HEK293 (cell line): ENCODE measurements at regions not wholly inside any gene's neighbourhood (a gene's known extent, or its start where the extent isn't known, plus 50 kb on each side); places are given as distances from the start of the nearest gene placed in this dataset.

Experiments used
- CTCF ChIA-PET: fragments of 350-600 bp; formaldehyde crosslinking; extraction: SDS; loops from one replicate; lab custom pipeline; 2021; ENCODE audit warnings: antibody characterized with exemption; lab: Yijun Ruan, JAX
- POLR2A ChIA-PET: fragments of 300-600 bp; formaldehyde crosslinking; extraction: SDS; loops from one replicate; lab custom pipeline; 2020; ENCODE audit warnings: antibody characterized with exemption, inconsistent platforms; lab: Yijun Ruan, JAX
- H3K27ac ChIP-seq: fragments of 200-500 bp; sonication (Bioruptor generic); 2 replicates; pipeline ENCODE4 v1.5.1; 2014; ENCODE audit warnings: low read depth, low read length, control low read depth, inconsistent platforms; ENCODE audit errors: extremely low read depth
- H3K36me3 ChIP-seq, 2 experiments: fragments of 200-500 bp in 1 of 2; sonication (Bioruptor generic) in 1 of 2; 1 replicate in 1 of 2; 2 replicates in 1 of 2; pipeline ENCODE4 v1.5.1; 2014 to 2017; ENCODE audit warnings: inconsistent platforms in 2 of 2, low read length in 2 of 2; ENCODE audit not compliant: control insufficient read depth in 2 of 2, insufficient read depth in 1 of 2
- H3K4me1 ChIP-seq: fragments of 200-500 bp; sonication (Bioruptor generic); 2 replicates; pipeline ENCODE4 v1.5.1; 2014; ENCODE audit warnings: mild to moderate bottlenecking, low read length, inconsistent platforms; ENCODE audit not compliant: control insufficient read depth, insufficient read depth
- H3K4me3 ChIP-seq: 2 replicates; pipeline ENCODE4 v1.5.1; 2011; ENCODE audit warnings: low read depth, mild to moderate bottlenecking, control low read depth, low read length, moderate library complexity
- H3K9me3 ChIP-seq: fragments of 200-500 bp; sonication (Bioruptor generic); 2 replicates; pipeline ENCODE4 v1.5.1; 2014; ENCODE audit warnings: low read depth, low read length, inconsistent platforms; ENCODE audit not compliant: control insufficient read depth, insufficient read depth
- HOXD13 ChIP-seq: sonication (generic); formaldehyde crosslinking; IDR thresholded peaks from 2 replicates; pipeline ENCODE4 v1.8.0; 2022; ENCODE audit warnings: missing genetic modification reagents, borderline replicate concordance
- KLF16 ChIP-seq: fragments of 450-650 bp; formaldehyde crosslinking; IDR thresholded peaks from 2 replicates; pipeline ENCODE4 v1.5.1; 2017; ENCODE audit warnings: missing biosample characterization, missing genetic modification characterization
- ZBTB17 ChIP-seq: fragments of 450-650 bp; formaldehyde crosslinking; IDR thresholded peaks from 2 replicates; pipeline ENCODE4 v1.5.1; 2016; ENCODE audit warnings: missing biosample characterization, missing genetic modification characterization
- ZBTB21 ChIP-seq: fragments of 450-650 bp; formaldehyde crosslinking; IDR thresholded peaks from 2 replicates; pipeline ENCODE4 v1.5.1; 2017; ENCODE audit warnings: missing biosample characterization, missing genetic modification characterization
- ZFP69B ChIP-seq: fragments of 450-650 bp; formaldehyde crosslinking; IDR thresholded peaks from 2 replicates; pipeline ENCODE4 v1.5.1; 2016; ENCODE audit warnings: missing biosample characterization, missing genetic modification characterization
- ZNF114 ChIP-seq: fragments of 450-650 bp; formaldehyde crosslinking; IDR thresholded peaks from 2 replicates; pipeline ENCODE4 v1.5.0; 2017; ENCODE audit warnings: missing biosample characterization, missing genetic modification characterization
- ZNF140 ChIP-seq: fragments of 450-650 bp; formaldehyde crosslinking; IDR thresholded peaks from 2 replicates; pipeline ENCODE4 v1.5.1; 2016; ENCODE audit warnings: missing biosample characterization, missing genetic modification characterization
- ZNF146 ChIP-seq: fragments of 450-650 bp; formaldehyde crosslinking; IDR thresholded peaks from 2 replicates; pipeline ENCODE4 v1.5.1; 2016; ENCODE audit warnings: missing biosample characterization, missing genetic modification characterization
- ZNF16 ChIP-seq: fragments of 450-650 bp; formaldehyde crosslinking; IDR thresholded peaks from 2 replicates; pipeline ENCODE4 v1.5.1; 2016; ENCODE audit warnings: low read depth, missing biosample characterization, missing genetic modification characterization
- ZNF2 ChIP-seq: fragments of 450-650 bp; formaldehyde crosslinking; IDR thresholded peaks from 2 replicates; pipeline ENCODE4 v1.5.1; 2016; ENCODE audit warnings: missing biosample characterization, missing genetic modification characterization
- ZNF549 ChIP-seq: fragments of 450-650 bp; IDR thresholded peaks from 2 replicates; pipeline ENCODE4 v1.5.1; 2018; ENCODE audit warnings: missing biosample characterization, missing genetic modification characterization, mild to moderate bottlenecking, inconsistent platforms, moderate library complexity
- ZNF654 ChIP-seq: fragments of 450-650 bp; formaldehyde crosslinking; IDR thresholded peaks from 2 replicates; pipeline ENCODE4 v1.5.1; 2016; ENCODE audit warnings: low read depth, missing biosample characterization, missing genetic modification characterization
- ZNF660 ChIP-seq: fragments of 450-650 bp; IDR thresholded peaks from 2 replicates; pipeline ENCODE4 v1.5.1; 2018; ENCODE audit warnings: missing biosample characterization, mild to moderate bottlenecking, missing genetic modification characterization
- ZNF670 ChIP-seq: fragments of 450-650 bp; formaldehyde crosslinking; IDR thresholded peaks from 2 replicates; pipeline ENCODE4 v1.5.1; 2016; ENCODE audit warnings: missing biosample characterization, missing genetic modification characterization, low read depth
- ZNF76 ChIP-seq: fragments of 450-650 bp; formaldehyde crosslinking; IDR thresholded peaks from 2 replicates; pipeline ENCODE4; 2016; ENCODE audit warnings: low read depth, missing biosample characterization, missing genetic modification characterization, borderline replicate concordance
- ZNF776 ChIP-seq: fragments of 450-650 bp; formaldehyde crosslinking; IDR thresholded peaks from 2 replicates; pipeline ENCODE4 v1.5.0; 2017; ENCODE audit warnings: missing biosample characterization, missing genetic modification characterization, borderline replicate concordance
- ZNF785 ChIP-seq: fragments of 450-650 bp; formaldehyde crosslinking; IDR thresholded peaks from 2 replicates; pipeline ENCODE4 v1.5.1; 2016; ENCODE audit warnings: missing biosample characterization, missing genetic modification characterization
- ZNF792 ChIP-seq: fragments of 450-650 bp; formaldehyde crosslinking; IDR thresholded peaks from 2 replicates; pipeline ENCODE4 v1.5.1; 2016; ENCODE audit warnings: missing biosample characterization, missing genetic modification characterization
- TF ChIP-seq, protein P1 (sequence below): fragments of 450-650 bp; formaldehyde crosslinking; IDR thresholded peaks from 2 replicates; pipeline ENCODE4 v1.5.1; 2016; ENCODE audit warnings: missing biosample characterization, missing genetic modification characterization
- TF ChIP-seq, protein P2 (sequence below): fragments of 450-650 bp; formaldehyde crosslinking; IDR thresholded peaks from 2 replicates; pipeline ENCODE4 v1.5.1; 2017; ENCODE audit warnings: missing biosample characterization, missing genetic modification characterization
- TF ChIP-seq, protein P3 (sequence below): fragments of 450-650 bp; formaldehyde crosslinking; IDR thresholded peaks from 2 replicates; pipeline ENCODE4 v1.5.1; 2016; ENCODE audit warnings: missing biosample characterization, missing genetic modification characterization
- TF ChIP-seq, protein P4 (sequence below): fragments of 450-650 bp; formaldehyde crosslinking; conservative IDR thresholded peaks from 2 replicates; pipeline ENCODE4 v1.5.1; 2016; ENCODE audit warnings: low read depth, missing biosample characterization, missing genetic modification characterization

DNA sequence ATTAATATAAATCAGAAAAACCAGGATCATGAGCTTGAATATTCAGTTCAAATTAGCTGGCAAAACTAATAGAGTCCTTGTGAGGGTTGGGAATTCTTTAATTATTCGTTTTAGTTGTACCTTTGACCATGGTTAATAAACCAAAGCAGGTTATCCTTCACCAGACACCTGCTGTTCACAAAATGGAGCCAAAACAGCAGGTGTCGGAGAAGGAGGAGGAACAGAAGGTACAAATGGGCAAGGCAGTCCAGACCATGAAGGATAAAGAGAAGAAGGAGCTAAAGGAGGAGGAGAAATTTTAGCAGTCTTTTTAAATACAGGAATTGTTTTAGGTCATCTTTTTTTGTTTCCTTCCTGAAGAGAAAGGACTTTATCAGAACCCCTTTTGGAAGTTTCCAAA lies 106.1 kb downstream of the NHLRC3 start:
- no peaks in the 10 kb centered on the region for H3K36me3 ChIP-seq
- H3K4me1 ChIP-seq: no peaks in the 10 kb centered on the region
- H3K27ac ChIP-seq: no peak overlapping the region
- ChIA-PET CTCF (interaction anchor here (0.6 to 1.6 kb wide), 20 partner anchors 10 to 959 kb away, joined by 3 to 8 read pairs (median 4); no protein-coding TSS in a partner anchor), POLR2A (no interaction called here)
- no peak overlapping the region for H3K4me3 ChIP-seq
- H3K9me3 ChIP-seq: no peaks in the 10 kb centered on the region
- no peak for TF ChIP-seq ZNF654 (tag by site-specific recombination)
- TF ChIP-seq ZNF785: no peak
- TF ChIP-seq ZNF16 (tag by site-specific recombination): no peak
- no peak for TF ChIP-seq ZNF76 (tag by site-specific recombination)
- no peak for TF ChIP-seq ZNF146 (tag by site-specific recombination)
- TF ChIP-seq KLF16 (tag by site-specific recombination): no peak
- TF ChIP-seq, protein P1, sequence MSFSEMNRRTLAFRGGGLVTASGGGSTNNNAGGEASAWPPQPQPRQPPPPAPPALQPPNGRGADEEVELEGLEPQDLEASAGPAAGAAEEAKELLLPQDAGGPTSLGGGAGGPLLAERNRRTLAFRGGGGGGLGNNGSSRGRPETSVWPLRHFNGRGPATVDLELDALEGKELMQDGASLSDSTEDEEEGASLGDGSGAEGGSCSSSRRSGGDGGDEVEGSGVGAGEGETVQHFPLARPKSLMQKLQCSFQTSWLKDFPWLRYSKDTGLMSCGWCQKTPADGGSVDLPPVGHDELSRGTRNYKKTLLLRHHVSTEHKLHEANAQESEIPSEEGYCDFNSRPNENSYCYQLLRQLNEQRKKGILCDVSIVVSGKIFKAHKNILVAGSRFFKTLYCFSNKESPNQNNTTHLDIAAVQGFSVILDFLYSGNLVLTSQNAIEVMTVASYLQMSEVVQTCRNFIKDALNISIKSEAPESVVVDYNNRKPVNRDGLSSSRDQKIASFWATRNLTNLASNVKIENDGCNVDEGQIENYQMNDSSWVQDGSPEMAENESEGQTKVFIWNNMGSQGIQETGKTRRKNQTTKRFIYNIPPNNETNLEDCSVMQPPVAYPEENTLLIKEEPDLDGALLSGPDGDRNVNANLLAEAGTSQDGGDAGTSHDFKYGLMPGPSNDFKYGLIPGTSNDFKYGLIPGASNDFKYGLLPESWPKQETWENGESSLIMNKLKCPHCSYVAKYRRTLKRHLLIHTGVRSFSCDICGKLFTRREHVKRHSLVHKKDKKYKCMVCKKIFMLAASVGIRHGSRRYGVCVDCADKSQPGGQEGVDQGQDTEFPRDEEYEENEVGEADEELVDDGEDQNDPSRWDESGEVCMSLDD: no peak
- no peak for TF ChIP-seq ZNF114 (tag by site-specific recombination)
- TF ChIP-seq, protein P2, sequence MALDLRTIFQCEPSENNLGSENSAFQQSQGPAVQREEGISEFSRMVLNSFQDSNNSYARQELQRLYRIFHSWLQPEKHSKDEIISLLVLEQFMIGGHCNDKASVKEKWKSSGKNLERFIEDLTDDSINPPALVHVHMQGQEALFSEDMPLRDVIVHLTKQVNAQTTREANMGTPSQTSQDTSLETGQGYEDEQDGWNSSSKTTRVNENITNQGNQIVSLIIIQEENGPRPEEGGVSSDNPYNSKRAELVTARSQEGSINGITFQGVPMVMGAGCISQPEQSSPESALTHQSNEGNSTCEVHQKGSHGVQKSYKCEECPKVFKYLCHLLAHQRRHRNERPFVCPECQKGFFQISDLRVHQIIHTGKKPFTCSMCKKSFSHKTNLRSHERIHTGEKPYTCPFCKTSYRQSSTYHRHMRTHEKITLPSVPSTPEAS (tag by site-specific recombination): no peak

DNA sequence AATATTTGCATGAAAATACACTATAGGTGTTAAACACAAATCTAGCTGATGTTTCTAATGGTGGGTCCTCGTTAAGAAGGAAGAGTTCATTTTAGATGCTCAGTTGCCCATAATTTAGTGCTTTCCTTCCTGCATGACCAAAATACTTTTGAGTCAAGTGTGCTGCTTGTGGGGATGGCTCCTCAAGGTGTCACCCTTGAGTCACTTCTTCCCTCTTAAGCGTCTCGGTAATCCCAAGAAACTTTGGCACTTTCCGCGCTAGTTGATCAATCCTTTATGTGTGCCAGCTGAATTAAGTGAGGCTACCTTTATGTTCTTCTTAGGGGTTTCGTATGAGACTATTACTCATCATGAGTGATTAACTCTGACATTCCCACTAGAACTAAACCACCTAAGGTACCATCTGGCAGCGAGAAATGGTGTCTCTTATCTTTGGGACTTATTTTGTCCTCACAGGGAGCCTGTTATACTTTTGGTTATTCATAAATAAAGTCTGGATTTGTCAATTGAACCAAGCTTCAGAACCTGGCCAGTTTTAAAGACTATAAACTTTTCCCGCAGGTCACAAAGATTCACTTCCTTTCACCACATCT lies 106.8 kb downstream of the NHLRC3 start:
- H3K27ac ChIP-seq: no peak overlapping the region
- CTCF ChIA-PET: interaction anchor here (0.6 to 1.6 kb wide), 28 partner anchors 8 to 539 kb away, joined by 3 to 8 read pairs (median 4); no protein-coding TSS in a partner anchor
- H3K36me3 ChIP-seq: no peaks in the 10 kb centered on the region
- H3K4me1 ChIP-seq: no peaks in the 10 kb centered on the region
- POLR2A ChIA-PET: no interaction called here
- H3K9me3 ChIP-seq: no peaks in the 10 kb centered on the region
- H3K4me3 ChIP-seq: no peak overlapping the region
- no peak for TF ChIP-seq ZNF549
- peak; percentile 59 for TF ChIP-seq ZNF654 (tag by site-specific recombination)
- no peak for TF ChIP-seq ZNF785
- TF ChIP-seq ZNF660: 0 out of 2 replicates have a peak, but pooled peaks have one; percentile 44
- no peak for TF ChIP-seq ZNF792
- no peak for TF ChIP-seq ZNF776 (tag by site-specific recombination)
- peak; percentile 34; the same call in 1 of the 2 replicates for TF ChIP-seq ZFP69B
- TF ChIP-seq ZBTB17 (tag by site-specific recombination): peak; percentile 86
- TF ChIP-seq ZNF140: no peak

DNA sequence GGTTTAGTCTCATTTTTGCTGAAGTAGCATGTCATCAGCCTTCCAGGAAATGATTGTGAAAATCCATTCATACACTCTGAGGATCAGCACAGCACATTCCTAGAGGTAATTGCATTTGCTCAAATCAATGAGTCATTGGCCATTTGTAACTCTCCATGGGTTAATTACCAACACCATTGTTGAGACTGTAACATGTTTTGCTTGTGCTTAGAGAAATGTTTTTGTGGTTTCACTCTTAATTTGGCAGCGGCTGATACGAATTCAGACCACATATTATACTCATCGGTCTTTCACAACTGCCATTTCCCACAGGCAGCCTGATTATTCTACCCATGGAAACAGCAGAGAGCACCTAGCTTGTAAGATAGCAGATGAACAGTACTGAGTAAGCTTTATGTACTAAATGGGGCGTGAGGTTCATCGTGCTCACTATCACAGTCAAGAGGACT lies 110.3 kb downstream of the NHLRC3 start:
- no peaks in the 10 kb centered on the region for H3K36me3 ChIP-seq
- H3K4me1 ChIP-seq: no peaks in the 10 kb centered on the region
- H3K9me3 ChIP-seq: no peaks in the 10 kb centered on the region
- no peak overlapping the region for H3K4me3 ChIP-seq
- H3K27ac ChIP-seq: no peak overlapping the region
- ChIA-PET POLR2A (no interaction called here), CTCF (interaction anchor here (0.8 to 1.2 kb wide), 3 partner anchors 113 to 467 kb away, joined by 3 to 5 read pairs (median 4); no protein-coding TSS in a partner anchor)
- TF ChIP-seq ZNF660: peak; percentile 89
- peak; percentile 80 for TF ChIP-seq ZBTB21 (tag by site-specific recombination)
- TF ChIP-seq HOXD13: no peak
- TF ChIP-seq ZNF2: peak; percentile 68; the same call in 1 of the 2 replicates
- TF ChIP-seq ZNF670 (tag by site-specific recombination): no peak
- TF ChIP-seq, protein P3, sequence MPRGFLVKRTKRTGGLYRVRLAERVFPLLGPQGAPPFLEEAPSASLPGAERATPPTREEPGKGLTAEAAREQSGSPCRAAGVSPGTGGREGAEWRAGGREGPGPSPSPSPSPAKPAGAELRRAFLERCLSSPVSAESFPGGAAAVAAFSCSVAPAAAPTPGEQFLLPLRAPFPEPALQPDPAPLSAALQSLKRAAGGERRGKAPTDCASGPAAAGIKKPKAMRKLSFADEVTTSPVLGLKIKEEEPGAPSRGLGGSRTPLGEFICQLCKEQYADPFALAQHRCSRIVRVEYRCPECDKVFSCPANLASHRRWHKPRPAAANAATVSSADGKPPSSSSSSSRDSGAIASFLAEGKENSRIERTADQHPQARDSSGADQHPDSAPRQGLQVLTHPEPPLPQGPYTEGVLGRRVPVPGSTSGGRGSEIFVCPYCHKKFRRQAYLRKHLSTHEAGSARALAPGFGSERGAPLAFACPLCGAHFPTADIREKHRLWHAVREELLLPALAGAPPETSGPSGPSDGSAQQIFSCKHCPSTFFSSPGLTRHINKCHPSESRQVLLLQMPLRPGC (tag by site-specific recombination): peak; percentile 98
- TF ChIP-seq, protein P4, sequence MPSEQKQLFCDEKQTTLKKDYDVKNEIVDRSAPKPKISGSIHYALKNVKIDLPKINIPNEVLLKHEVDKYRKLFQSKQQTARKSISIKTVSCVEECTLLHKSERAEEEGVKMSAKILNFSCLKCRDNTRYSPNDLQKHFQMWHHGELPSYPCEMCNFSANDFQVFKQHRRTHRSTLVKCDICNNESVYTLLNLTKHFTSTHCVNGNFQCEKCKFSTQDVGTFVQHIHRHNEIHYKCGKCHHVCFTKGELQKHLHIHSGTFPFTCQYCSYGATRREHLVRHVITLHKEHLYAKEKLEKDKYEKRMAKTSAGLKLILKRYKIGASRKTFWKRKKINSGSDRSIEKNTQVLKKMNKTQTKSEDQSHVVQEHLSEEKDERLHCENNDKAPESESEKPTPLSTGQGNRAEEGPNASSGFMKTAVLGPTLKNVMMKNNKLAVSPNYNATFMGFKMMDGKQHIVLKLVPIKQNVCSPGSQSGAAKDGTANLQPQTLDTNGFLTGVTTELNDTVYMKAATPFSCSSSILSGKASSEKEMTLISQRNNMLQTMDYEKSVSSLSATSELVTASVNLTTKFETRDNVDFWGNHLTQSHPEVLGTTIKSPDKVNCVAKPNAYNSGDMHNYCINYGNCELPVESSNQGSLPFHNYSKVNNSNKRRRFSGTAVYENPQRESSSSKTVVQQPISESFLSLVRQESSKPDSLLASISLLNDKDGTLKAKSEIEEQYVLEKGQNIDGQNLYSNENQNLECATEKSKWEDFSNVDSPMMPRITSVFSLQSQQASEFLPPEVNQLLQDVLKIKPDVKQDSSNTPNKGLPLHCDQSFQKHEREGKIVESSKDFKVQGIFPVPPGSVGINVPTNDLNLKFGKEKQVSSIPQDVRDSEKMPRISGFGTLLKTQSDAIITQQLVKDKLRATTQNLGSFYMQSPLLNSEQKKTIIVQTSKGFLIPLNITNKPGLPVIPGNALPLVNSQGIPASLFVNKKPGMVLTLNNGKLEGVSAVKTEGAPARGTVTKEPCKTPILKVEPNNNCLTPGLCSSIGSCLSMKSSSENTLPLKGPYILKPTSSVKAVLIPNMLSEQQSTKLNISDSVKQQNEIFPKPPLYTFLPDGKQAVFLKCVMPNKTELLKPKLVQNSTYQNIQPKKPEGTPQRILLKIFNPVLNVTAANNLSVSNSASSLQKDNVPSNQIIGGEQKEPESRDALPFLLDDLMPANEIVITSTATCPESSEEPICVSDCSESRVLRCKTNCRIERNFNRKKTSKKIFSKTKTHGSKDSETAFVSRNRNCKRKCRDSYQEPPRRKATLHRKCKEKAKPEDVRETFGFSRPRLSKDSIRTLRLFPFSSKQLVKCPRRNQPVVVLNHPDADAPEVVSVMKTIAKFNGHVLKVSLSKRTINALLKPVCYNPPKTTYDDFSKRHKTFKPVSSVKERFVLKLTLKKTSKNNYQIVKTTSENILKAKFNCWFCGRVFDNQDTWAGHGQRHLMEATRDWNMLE (tag by site-specific recombination): no peak
